ENCODE measurements at regions not wholly inside any gene's neighbourhood (a gene's known extent, or its start where the extent isn't known, plus 50 kb on each side); places are given as distances from the start of the nearest gene placed in this dataset.
"Not testable (repeated sequence)": the region's sequence is repeated elsewhere in the genome, so short reads cannot be mapped to it uniquely, and the experiment has no call there.

DNA sequence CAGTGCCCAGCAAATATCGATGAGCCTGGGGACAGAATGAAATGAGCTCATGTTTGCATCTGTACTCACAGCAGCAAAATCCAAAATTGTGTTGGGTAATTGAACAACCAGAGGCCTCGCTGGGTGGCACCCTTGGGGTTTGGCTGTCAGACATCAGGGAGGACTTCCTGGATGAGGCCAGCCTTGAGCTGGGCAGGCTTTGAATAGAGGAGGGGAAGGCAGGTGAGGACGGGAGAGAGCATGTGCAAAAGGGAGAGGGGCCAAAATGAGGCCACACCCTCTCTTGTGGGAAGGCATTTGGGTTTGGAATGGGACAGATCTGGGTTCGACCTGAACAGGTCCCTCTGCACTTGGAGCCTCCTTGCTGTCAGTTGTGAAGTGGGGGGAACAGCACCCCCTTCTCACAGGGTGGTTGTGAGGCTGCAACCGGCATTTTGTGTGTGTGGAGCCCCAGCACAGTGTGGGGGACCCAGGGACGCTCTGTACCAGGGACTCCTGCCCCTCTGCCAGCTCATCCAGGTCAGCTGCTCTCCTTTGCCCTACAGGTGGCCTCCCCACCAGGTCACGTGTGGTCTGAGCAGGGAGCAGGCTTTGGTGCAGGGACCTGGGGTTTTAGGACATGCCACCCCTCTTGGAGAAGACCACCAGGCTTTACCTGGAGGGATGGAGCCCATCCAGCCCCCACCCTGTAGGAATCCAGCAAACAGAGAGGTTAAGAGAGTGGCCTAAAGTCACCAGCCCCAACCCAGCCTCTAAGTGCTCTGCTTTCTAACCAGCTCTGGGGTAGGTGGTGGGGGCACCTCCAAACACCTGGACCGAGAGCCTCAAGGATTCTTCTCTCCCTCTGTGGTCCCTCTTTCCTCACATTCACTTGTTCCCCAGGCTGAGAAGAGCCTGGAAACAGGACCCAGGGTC lies 521.8 kb downstream of the PTPRU start:
- Mint-ChIP-seq H3K4me1 (no peaks in the 10 kb centered on the region), H3K9me3 (no peaks in the 10 kb centered on the region), H3K27ac (no peak overlapping the region), H3K4me3 (no peak overlapping the region), H3K36me3 (no peaks in the 10 kb centered on the region)
- DNase-seq (ENCODE audit: low spot score in 2 of 2): peak in 1 of 2 donors; percentile 35
- ATAC-seq: peak; percentile 29

- H3K27ac Mint-ChIP-seq: no peak overlapping the region
- no peaks in the 10 kb centered on the region for H3K4me1 Mint-ChIP-seq
- ATAC-seq: no peak
- H3K4me3 Mint-ChIP-seq: no peak overlapping the region
- H3K9me3 Mint-ChIP-seq: no peaks in the 10 kb centered on the region
- peak in 1 of 2 donors; percentile 34 for DNase-seq (ENCODE audit: low spot score in 2 of 2)
- no peaks in the 10 kb centered on the region for H3K36me3 Mint-ChIP-seq
Measured at GRCh38 chr1:29756901-29757725, 520.8 kb downstream of the PTPRU start.

DNA sequence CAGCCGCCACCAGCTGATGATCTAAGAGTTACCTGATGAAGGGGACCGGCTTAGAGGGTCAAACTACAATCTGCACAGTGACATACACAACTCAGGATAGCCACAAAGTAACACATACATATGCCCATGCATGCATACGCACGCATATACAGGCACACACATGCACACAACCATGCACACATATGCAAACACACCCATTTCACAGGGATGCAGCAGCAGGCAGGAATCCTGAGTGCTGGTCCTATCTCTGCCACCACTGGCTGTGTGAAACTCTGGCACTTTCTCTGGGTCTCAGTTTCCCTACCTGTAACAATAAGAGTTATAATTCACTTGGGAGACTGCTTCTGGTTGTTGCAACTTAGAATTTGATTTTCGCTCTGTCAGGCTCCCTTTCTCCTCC lies 520.2 kb downstream of the PTPRU start:
- no peak overlapping the region for H3K27ac Mint-ChIP-seq
- no peaks in the 10 kb centered on the region for H3K9me3 Mint-ChIP-seq
- no peaks in the 10 kb centered on the region for H3K4me1 Mint-ChIP-seq
- no peaks in the 10 kb centered on the region for H3K36me3 Mint-ChIP-seq
- ATAC-seq: no peak
- peak in 1 of 2 donors; percentile 35 for DNase-seq (ENCODE audit: low spot score in 2 of 2)
- H3K4me3 Mint-ChIP-seq: no peak overlapping the region

- no peak overlapping the region for H3K4me3 Mint-ChIP-seq
Measured at GRCh38 chr1:29756085-29756484, 519.8 kb downstream of the PTPRU start.

GRCh38 chr1:29755412-29756015 lies 519.2 kb downstream of the PTPRU start:
- DNase-seq (ENCODE audit: low spot score in 2 of 2): peak in 1 of 2 donors; percentile 30
- H3K9me3 Mint-ChIP-seq, H3K4me1 Mint-ChIP-seq, ATAC-seq, H3K36me3 Mint-ChIP-seq, H3K27ac Mint-ChIP-seq, H3K4me3 Mint-ChIP-seq: not testable (repeated sequence)

More at GRCh38 chr1:29756085-29756484, 519.8 kb downstream of the PTPRU start:
- no peak for DNase-seq (ENCODE audit: low spot score in 2 of 2)
- ATAC-seq: no peak
- Mint-ChIP-seq H3K36me3 (no peaks in the 10 kb centered on the region), H3K9me3 (no peaks in the 10 kb centered on the region), H3K27ac (no peak overlapping the region), H3K4me1 (no peaks in the 10 kb centered on the region)

DNA sequence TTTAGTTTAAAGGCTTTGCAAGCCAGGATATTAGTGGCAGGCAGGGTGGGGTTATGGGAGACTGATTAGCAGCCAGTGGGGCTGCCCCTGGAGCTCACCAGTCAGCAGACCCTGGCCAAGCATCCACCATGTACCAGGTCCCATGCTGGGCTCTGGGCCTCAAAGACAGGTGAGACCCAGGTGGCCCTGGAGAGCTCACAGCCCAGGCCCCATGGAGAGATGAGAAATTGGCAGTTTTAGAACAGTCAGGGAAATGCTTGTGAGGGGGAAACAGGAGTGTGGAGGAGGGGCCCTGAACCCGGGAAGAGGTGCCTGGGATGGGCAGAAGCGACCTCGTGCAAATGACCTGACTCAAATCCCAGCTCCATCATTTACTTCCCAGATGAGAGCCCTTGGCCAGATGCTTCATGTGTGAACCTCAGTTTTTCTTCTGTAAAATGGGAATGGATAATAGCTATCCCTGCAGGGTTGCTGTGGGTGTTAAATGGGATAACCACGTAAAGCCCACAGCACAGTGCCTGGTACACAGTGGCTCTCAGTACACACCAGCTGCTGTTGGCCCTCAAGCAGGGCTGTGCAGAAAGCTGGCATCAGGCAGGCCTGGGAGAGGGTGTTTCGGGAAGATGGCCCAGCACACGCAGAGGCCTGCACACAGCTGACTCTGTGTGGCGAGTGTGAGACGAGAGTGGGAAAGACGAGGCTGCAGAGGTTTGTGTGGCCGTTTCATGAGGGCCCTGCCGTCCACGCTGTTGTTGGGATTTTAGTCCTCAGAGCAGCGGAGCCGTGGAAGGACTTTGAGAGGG lies 518.5 kb downstream of the PTPRU start:
- no peaks in the 10 kb centered on the region for H3K4me1 Mint-ChIP-seq
- ATAC-seq (no peak), DNase-seq (ENCODE audit: low spot score in 2 of 2) (peak in 1 of 2 donors; percentile 7)
- H3K36me3 Mint-ChIP-seq: no peaks in the 10 kb centered on the region
- H3K9me3 Mint-ChIP-seq: no peaks in the 10 kb centered on the region
- H3K4me3 Mint-ChIP-seq: no peak overlapping the region
- no peak overlapping the region for H3K27ac Mint-ChIP-seq

DNA sequence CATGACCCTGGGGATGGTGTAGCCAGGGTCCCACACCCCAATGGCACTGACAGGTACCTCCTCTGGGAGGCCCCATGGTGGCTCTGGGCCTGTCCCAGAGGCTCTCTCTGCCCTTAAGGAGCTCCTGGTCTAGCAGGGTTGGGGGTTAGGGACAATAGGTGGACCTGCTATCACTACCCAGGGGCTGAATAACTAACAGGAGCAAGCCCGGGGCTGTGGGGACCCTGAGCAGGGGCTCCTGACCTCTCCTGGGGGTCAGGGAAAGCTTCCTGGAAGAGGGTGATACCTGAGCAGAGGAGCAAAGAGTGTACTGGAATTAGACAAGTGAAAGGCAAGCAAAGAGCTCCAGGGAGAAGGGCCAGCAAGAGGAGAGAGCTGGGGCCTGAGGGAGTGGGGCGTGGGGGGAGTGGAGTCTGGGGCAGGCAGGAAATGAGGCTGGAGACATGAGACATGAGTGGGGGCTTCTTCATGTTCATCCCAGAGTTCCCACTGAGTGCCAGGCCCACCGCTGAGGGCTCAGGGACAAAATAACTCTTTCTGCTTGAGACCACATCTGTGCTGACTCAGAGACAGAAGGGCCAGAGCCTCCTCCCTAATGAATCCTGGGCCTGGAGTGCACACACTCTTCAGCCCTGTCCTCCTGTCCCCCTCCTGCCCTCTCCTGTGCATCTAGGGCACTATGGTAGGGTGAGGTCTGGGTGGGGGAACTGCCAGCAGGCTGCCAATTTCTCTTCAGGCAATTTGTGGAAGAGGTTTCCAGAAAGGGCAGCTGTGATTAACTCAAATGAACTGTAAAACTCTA lies 517.6 kb downstream of the PTPRU start:
- H3K9me3 Mint-ChIP-seq: no peaks in the 10 kb centered on the region
- H3K36me3 Mint-ChIP-seq: no peaks in the 10 kb centered on the region
- H3K4me1 Mint-ChIP-seq: no peaks in the 10 kb centered on the region
- H3K27ac Mint-ChIP-seq: no peak overlapping the region
- DNase-seq (ENCODE audit: low spot score in 2 of 2) (peak in 1 of 2 donors; percentile 36), ATAC-seq (no peak)
- no peak overlapping the region for H3K4me3 Mint-ChIP-seq

- no peaks in the 10 kb centered on the region for H3K36me3 Mint-ChIP-seq
- H3K27ac Mint-ChIP-seq: no peak overlapping the region
- ATAC-seq (no peak), DNase-seq (ENCODE audit: low spot score in 2 of 2) (no peak)
- H3K4me1 Mint-ChIP-seq: no peaks in the 10 kb centered on the region
- no peak overlapping the region for H3K4me3 Mint-ChIP-seq
- H3K9me3 Mint-ChIP-seq: no peaks in the 10 kb centered on the region
Measured at GRCh38 chr1:29753244-29753643, 516.9 kb downstream of the PTPRU start.

DNA sequence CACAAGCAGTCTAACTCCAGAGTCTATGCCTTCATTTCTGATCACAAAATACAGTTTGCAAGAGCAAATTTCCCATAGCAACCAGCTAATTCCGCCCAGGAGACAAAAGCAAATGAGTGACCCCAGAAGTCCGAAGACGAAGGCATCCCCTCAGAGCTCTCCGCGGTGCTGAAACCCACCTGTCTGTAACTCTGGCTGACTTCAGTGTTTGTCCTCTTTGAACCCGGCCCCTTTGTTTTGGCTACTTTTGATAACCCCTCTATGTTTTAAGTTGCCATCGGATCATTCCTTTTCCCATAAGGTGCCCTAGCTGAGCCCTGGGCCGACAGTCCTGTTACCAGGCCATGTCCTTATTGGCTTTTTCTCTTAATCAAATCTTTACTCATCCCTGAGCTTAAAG lies 515.8 kb downstream of the PTPRU start:
- Mint-ChIP-seq H3K4me3 (no peak overlapping the region), H3K9me3 (no peaks in the 10 kb centered on the region), H3K4me1 (no peaks in the 10 kb centered on the region), H3K27ac (no peak overlapping the region), H3K36me3 (no peaks in the 10 kb centered on the region)
- DNase-seq (ENCODE audit: low spot score in 2 of 2) (peak in 1 of 2 donors; percentile 17), ATAC-seq (no peak)

DNA sequence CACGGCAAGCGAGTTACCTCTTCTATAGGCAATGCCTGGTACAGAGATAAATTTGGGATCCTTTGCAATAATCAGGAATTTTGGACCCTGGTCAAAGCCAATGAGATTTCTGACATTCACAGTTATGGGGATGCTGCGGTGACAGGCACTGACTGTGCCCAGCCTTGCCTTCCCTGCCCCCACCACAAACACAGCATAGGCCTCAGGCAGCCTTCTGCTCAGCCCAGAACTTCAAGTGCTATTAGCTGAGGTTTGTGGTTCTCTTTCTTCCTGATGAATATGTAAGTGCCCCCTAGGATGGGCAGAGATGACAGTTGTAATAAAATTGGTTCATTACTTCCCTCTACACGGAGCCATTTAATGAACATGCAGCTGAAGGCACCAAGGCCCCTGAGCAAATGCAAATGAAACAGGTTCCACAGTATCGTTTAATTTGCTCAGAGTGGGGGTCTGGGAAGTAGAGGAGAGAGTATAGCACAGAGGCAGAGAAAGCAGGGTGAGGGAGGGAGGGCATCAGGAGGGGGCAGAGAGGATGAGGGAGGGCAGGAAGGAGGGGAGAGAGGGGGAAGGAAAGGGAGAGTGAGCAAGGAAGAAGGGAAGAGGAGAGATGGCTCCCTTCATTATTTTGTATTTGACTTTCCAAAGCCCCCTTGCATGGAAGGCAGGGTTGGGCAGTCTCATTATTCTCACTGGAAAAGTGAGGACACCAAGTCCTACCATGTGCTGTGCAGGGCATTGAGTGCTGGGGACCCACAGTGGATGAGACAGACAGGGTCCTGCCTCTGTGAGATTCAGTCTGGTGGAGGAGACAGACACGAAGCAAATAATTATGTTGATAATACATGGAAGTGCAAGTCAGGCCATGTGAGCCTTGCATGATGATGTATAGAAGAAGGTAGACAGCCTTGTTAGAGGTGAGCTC lies 513.0 kb downstream of the PTPRU start:
- no peaks in the 10 kb centered on the region for H3K4me1 Mint-ChIP-seq
- H3K27ac Mint-ChIP-seq: no peak overlapping the region
- no peaks in the 10 kb centered on the region for H3K36me3 Mint-ChIP-seq
- no peak for ATAC-seq
- H3K9me3 Mint-ChIP-seq: no peaks in the 10 kb centered on the region
- H3K4me3 Mint-ChIP-seq: no peak overlapping the region
- DNase-seq (ENCODE audit: low spot score in 2 of 2): no peak

- no peaks in the 10 kb centered on the region for H3K9me3 Mint-ChIP-seq
- H3K4me1 Mint-ChIP-seq: no peaks in the 10 kb centered on the region
- no peaks in the 10 kb centered on the region for H3K36me3 Mint-ChIP-seq
- ATAC-seq (no peak), DNase-seq (ENCODE audit: low spot score in 2 of 2) (no peak)
- H3K4me3 Mint-ChIP-seq: no peak overlapping the region
- no peak overlapping the region for H3K27ac Mint-ChIP-seq
Measured at GRCh38 chr1:29747196-29747595, 510.9 kb downstream of the PTPRU start.

DNA sequence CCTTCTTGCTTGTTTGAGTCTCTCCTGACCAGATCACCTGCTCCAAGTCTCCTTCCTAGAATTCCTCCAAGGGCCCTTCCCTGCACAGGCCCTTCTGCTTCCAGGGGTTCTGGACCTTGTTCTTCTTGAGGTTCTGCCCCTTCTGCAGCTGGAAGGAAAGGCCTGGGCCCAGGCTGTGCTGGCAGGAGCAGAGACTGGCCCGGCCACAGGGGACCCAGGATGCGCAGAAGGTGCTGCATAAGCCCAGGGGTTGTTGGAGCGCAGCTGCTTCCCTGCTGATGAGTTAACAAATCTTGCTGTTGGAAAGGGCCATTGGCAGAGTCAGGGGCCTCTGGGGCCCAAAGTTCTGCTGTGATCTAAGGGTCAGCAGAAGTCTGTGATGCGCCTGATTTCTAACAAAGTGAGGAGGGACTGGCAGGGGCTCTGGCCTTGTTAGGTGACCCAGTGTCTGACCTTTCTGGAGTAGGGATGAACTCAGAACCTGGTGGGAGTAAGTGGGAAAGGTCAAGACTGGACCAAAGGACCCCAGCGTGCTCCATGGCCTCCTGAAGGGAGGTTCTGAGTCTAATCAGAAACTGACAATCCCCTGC lies 509.8 kb downstream of the PTPRU start:
- no peak for ATAC-seq
- H3K27ac Mint-ChIP-seq: no peak overlapping the region
- H3K36me3 Mint-ChIP-seq: no peaks in the 10 kb centered on the region
- no peak overlapping the region for H3K4me3 Mint-ChIP-seq
- DNase-seq (ENCODE audit: low spot score in 2 of 2): no peak
- no peaks in the 10 kb centered on the region for H3K4me1 Mint-ChIP-seq
- H3K9me3 Mint-ChIP-seq: no peaks in the 10 kb centered on the region
